Body of pancreas (tissue), 4 donors: ENCODE measurements at regions not wholly inside any gene's neighbourhood (a gene's known extent, or its start where the extent isn't known, plus 50 kb on each side); places are given as distances from the start of the nearest gene placed in this dataset.

ENCODE experiments used
- CTCF ChIP-seq, 7 experiments: fragments of 450-650 bp in 4 of 7; fragments of 200-600 bp in 3 of 7; sonication (generic) in 3 of 7; IDR thresholded peaks; one replicate each; pipeline ENCODE4 v1.5.1; 2016 to 2019; ENCODE audit warnings: antibody characterized with exemption in 7 of 7
- POLR2A ChIP-seq, 3 donors: fragments of 450-650 bp; IDR thresholded peaks; one replicate each; pipeline ENCODE4 v1.6.1; 2016; ENCODE audit warnings: antibody characterized with exemption in 3 of 3, mild to moderate bottlenecking in 2 of 3

GRCh38 chr1:94298861-94299260, 61.5 kb upstream of the ARHGAP29 start:
- no peak for TF ChIP-seq CTCF (IDR thresholded peaks at IDR 0.05)
- TF ChIP-seq POLR2A (IDR thresholded peaks at IDR 0.05), result no peak
